RWPE2 (cell line): ENCODE measurements at regions not wholly inside any gene's neighbourhood (a gene's known extent, or its start where the extent isn't known, plus 50 kb on each side); places are given as distances from the start of the nearest gene placed in this dataset.

ENCODE experiments used
- ATAC-seq: fragments of 200-7000 bp; cut with Tn5 transposase; 3 replicates; pipeline ENCODE4 v1.9.1; 2021; ENCODE audit warnings: low read depth
- DNase-seq: peaks from one replicate; pipeline ENCODE4 v3.0.0-alpha.2; 2020; ENCODE audit warnings: low spot score
- H3K27ac ChIP-seq: fragments of 450-650 bp; 2 replicates; pipeline ENCODE4 v1.5.1; 2017; ENCODE audit warnings: mild to moderate bottlenecking; ENCODE audit not compliant: poor library complexity, severe bottlenecking
- H3K27me3 ChIP-seq: fragments of 250-450 bp; sonication (Bioruptor Pico); 2 replicates; pipeline ENCODE4 v1.5.1; 2021; ENCODE audit warnings: mild to moderate bottlenecking, moderate library complexity; ENCODE audit not compliant: insufficient read depth, poor library complexity, severe bottlenecking
- H3K36me3 ChIP-seq: fragments of 250-450 bp; sonication (Bioruptor Pico); 2 replicates; pipeline ENCODE4 v1.5.1; 2020; ENCODE audit warnings: low read depth, mild to moderate bottlenecking, moderate library complexity
- H3K4me1 ChIP-seq: fragments of 250-450 bp; sonication (Bioruptor Pico); 2 replicates; pipeline ENCODE4 v1.5.1; 2021; ENCODE audit warnings: mild to moderate bottlenecking, moderate library complexity; ENCODE audit not compliant: insufficient read depth, poor library complexity, severe bottlenecking
- H3K4me3 ChIP-seq: fragments of 250-450 bp; sonication (Bioruptor Pico); 2 replicates; pipeline ENCODE4 v1.5.1; 2021; ENCODE audit warnings: mild to moderate bottlenecking, moderate library complexity; ENCODE audit not compliant: severe bottlenecking
- H3K9me3 ChIP-seq: fragments of 250-450 bp; sonication (Bioruptor Pico); 2 replicates; pipeline ENCODE4 v1.5.1; 2021; ENCODE audit warnings: mild to moderate bottlenecking, moderate library complexity; ENCODE audit not compliant: severe bottlenecking
- TF ChIP-seq, protein P1 (sequence below): fragments of 450-650 bp; IDR thresholded peaks from one replicate; pipeline ENCODE4 v1.5.1; 2017; ENCODE audit warnings: mild to moderate bottlenecking, moderate library complexity; ENCODE audit not compliant: poor library complexity, severe bottlenecking

DNA sequence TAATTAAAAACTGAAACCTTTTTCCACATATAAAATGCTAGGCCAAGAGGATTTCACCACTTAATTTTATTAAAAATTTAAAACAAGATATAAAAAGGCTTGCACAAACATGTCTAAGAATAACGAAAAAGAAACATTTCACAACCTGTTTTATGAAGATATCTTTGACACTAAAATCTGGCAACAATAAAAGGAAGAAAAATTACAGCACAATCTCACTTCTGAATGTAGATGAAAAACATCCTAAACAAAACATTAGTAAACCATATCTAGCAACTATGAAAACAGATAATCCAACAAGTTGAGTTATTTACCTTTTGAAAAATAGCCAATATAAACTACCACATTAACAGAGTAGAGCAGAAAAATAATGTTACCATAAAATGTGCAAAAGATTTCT lies 185.4 kb upstream of the MMADHC start:
- H3K9me3 ChIP-seq, result no peaks in the 10 kb centered on the region

DNA sequence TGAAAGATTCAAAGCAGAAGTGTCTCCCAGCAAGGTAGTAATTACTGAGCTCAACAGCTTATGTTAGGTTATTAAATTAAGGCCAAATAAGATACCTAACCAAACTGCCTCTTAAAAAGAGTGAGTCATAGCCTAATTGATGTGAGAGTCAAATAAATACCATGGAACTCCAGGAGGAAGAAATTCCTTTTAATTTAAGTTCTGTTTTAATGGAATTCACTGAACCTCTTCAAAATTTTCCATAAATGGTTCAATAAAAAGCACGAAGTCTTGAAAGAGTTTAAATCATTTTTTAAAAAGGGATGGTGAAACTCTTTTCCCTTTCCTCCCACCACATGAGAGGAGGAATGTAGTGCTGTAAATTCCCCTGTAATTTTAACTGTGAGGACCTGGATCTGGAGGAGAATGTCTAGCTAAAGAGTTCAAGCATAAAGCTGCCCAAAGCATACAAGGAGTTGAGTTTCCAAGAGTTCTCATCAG lies 180.8 kb upstream of the MMADHC start:
- no peak for DNase-seq
- Histone ChIP-seq H3K27ac (peak overlapping the region; percentile 55), H3K27me3 (no peaks in the 10 kb centered on the region), H3K36me3 (no peaks in the 10 kb centered on the region), H3K4me3 (no peak overlapping the region), H3K9me3 (no peaks in the 10 kb centered on the region), H3K4me1 (peaks cover 42% of the 10 kb centered on the region)
- TF ChIP-seq, protein P1, sequence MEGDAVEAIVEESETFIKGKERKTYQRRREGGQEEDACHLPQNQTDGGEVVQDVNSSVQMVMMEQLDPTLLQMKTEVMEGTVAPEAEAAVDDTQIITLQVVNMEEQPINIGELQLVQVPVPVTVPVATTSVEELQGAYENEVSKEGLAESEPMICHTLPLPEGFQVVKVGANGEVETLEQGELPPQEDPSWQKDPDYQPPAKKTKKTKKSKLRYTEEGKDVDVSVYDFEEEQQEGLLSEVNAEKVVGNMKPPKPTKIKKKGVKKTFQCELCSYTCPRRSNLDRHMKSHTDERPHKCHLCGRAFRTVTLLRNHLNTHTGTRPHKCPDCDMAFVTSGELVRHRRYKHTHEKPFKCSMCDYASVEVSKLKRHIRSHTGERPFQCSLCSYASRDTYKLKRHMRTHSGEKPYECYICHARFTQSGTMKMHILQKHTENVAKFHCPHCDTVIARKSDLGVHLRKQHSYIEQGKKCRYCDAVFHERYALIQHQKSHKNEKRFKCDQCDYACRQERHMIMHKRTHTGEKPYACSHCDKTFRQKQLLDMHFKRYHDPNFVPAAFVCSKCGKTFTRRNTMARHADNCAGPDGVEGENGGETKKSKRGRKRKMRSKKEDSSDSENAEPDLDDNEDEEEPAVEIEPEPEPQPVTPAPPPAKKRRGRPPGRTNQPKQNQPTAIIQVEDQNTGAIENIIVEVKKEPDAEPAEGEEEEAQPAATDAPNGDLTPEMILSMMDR, result no peak
- peak; percentile 32; the same call in 1 of the 3 replicates for ATAC-seq

More for the DNA sequence above, 185.4 kb upstream of the MMADHC start:
- no peak overlapping the region for H3K4me3 ChIP-seq
- DNase-seq (no peak), ATAC-seq (no peak)
- H3K4me1 ChIP-seq, result peaks cover 33% of the 10 kb centered on the region
- H3K27ac ChIP-seq, result no peak overlapping the region
- TF ChIP-seq, protein P1, result no peak
- no peaks in the 10 kb centered on the region for H3K36me3 ChIP-seq
- H3K27me3 ChIP-seq, result no peaks in the 10 kb centered on the region

DNA sequence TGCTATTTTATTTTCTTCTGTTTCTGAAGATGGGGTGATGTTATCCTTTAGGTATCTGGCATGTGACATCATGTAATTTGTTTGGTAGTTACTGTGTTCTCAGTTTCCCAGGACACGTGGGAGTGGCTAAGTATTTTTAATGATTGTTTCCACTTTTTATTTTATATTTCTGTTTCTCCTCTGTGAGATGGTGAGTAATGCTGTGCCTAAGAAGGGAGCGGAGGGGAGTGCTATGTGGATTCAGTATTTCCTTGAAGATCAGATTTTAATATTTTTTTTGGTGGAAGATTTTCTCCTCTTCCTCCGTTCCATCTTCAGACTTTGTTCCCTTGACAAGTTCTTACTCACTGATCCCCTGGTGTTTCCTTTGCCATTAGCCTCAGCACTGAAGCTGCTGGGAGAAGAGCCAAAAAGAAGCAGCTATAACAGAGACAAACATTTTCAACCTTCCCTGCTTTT lies 180.0 kb upstream of the MMADHC start:
- no peaks in the 10 kb centered on the region for H3K36me3 ChIP-seq
- DNase-seq, result no peak
- H3K4me3 ChIP-seq, result no peak overlapping the region
- H3K27ac ChIP-seq, result peak overlapping the region; percentile 55
- no peaks in the 10 kb centered on the region for H3K27me3 ChIP-seq
- TF ChIP-seq, protein P1, result no peak
- no peaks in the 10 kb centered on the region for H3K9me3 ChIP-seq
- H3K4me1 ChIP-seq, result peaks cover 35% of the 10 kb centered on the region
- peak; percentile 26; the same call in 1 of the 3 replicates for ATAC-seq

DNA sequence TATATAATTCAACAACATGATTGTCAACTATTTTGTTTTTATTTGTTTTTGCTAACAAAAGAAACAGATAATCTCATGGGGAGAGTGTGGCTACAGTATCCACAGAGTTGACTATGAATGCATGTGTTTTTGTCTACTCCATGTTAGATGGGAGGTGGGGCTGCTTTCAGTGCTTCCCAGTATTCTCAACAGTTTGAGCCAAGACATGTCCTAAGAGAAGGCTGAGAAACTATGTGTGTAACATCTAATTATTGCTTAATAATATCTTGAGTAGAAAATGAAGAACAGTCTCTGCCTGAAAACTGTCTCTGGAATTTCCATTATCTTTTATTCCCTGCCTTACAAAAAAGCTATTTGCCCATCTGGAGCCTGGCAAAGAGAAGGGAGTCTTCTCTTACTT lies 178.8 kb upstream of the MMADHC start:
- TF ChIP-seq, protein P1, result no peak
- peaks cover 34% of the 10 kb centered on the region for H3K4me1 ChIP-seq
- ATAC-seq (no peak), DNase-seq (no peak)
- no peak overlapping the region for H3K27ac ChIP-seq
- no peaks in the 10 kb centered on the region for H3K36me3 ChIP-seq
- no peaks in the 10 kb centered on the region for H3K27me3 ChIP-seq
- H3K9me3 ChIP-seq, result no peaks in the 10 kb centered on the region
- no peak overlapping the region for H3K4me3 ChIP-seq

DNA sequence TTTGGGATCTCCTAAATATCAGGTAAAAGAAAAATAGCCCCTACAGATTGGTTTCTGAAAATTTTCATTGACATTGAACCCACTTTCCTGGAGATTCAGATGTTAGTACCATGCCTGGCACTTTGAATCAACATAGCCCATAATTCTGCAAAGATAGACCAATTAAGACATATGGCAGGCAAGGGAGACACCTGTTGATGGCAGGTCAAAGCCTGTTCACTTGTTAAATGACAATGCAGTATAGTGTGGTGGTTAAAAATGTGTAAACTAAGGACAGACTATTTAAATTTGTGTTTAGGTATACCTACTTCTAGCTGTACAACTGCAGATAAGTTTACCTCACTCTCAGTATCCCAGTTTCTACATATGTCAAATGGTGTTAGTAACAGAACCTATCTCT lies 178.1 kb upstream of the MMADHC start:
- Histone ChIP-seq H3K27ac (no peak overlapping the region), H3K9me3 (no peaks in the 10 kb centered on the region), H3K27me3 (no peaks in the 10 kb centered on the region), H3K4me3 (no peak overlapping the region), H3K4me1 (peaks cover 30% of the 10 kb centered on the region), H3K36me3 (no peaks in the 10 kb centered on the region)
- no peak for DNase-seq
- TF ChIP-seq, protein P1, result peak; percentile 22
- ATAC-seq, result no peak
